SK-N-SH treated with all-trans-retinoic acid at 6 μM for 48 hours (cell line): ENCODE measurements at regions not wholly inside any gene's neighbourhood (a gene's known extent, or its start where the extent isn't known, plus 50 kb on each side); places are given as distances from the start of the nearest gene placed in this dataset.

ENCODE experiments used
- ATAC-seq: fragments of 200-7000 bp; cut with Tn5 transposase; 3 replicates; pipeline ENCODE4 v1.9.1; 2020; ENCODE audit warnings: mild to moderate bottlenecking, moderate library complexity
- ESRRG ChIP-seq: fragments of 250-450 bp; sonication (Bioruptor Pico); IDR thresholded peaks from 2 replicates; pipeline ENCODE4 v1.6.1; 2021; ENCODE audit warnings: mild to moderate bottlenecking
- GLIS3 ChIP-seq: fragments of 250-450 bp; sonication (Bioruptor Pico); IDR thresholded peaks from 2 replicates; pipeline ENCODE4 v1.5.0; 2020; ENCODE audit warnings: mild to moderate bottlenecking, moderate library complexity
- ISL1 ChIP-seq: fragments of 250-450 bp; sonication (Bioruptor Pico); IDR thresholded peaks from 2 replicates; pipeline ENCODE4 v2.1.2; 2022; ENCODE audit warnings: mild to moderate bottlenecking, moderate library complexity
- OSR1 ChIP-seq: fragments of 250-450 bp; sonication (Bioruptor Pico); IDR thresholded peaks from 2 replicates; pipeline ENCODE4 v1.8.0; 2022; ENCODE audit warnings: moderate library complexity, mild to moderate bottlenecking, inconsistent platforms
- PPARA ChIP-seq: fragments of 250-450 bp; sonication (Bioruptor Pico); IDR thresholded peaks from 2 replicates; pipeline ENCODE4 v1.5.0; 2020; ENCODE audit warnings: mild to moderate bottlenecking, borderline replicate concordance
- RARB ChIP-seq: fragments of 250-450 bp; sonication (Bioruptor Pico); IDR thresholded peaks from 2 replicates; pipeline ENCODE4 v1.8.0; 2021; ENCODE audit warnings: mild to moderate bottlenecking, moderate library complexity
- SNAI2 ChIP-seq: fragments of 250-450 bp; sonication (Bioruptor Pico); IDR thresholded peaks from 2 replicates; pipeline ENCODE4 v1.5.0; 2020; ENCODE audit warnings: mild to moderate bottlenecking, moderate library complexity
- TCF4 ChIP-seq: fragments of 250-450 bp; sonication (Bioruptor Pico); IDR thresholded peaks from 2 replicates; pipeline ENCODE4 v1.8.0; 2021; ENCODE audit warnings: mild to moderate bottlenecking, moderate library complexity, borderline replicate concordance
- TOX ChIP-seq: fragments of 250-450 bp; sonication (Bioruptor Pico); IDR thresholded peaks from 2 replicates; pipeline ENCODE4 v1.8.0; 2021; ENCODE audit warnings: mild to moderate bottlenecking, moderate library complexity, borderline replicate concordance
- TSHZ2 ChIP-seq: fragments of 250-450 bp; sonication (Bioruptor Pico); IDR thresholded peaks from 2 replicates; pipeline ENCODE4 v1.5.0; 2020; ENCODE audit warnings: mild to moderate bottlenecking, moderate library complexity
- ZC3H10 ChIP-seq: fragments of 250-450 bp; sonication (Bioruptor Pico); IDR thresholded peaks from 2 replicates; pipeline ENCODE4 v1.5.1; 2021; ENCODE audit warnings: mild to moderate bottlenecking, moderate library complexity
- ZFP3 ChIP-seq: fragments of 250-450 bp; sonication (Bioruptor Pico); IDR thresholded peaks from 2 replicates; pipeline ENCODE4 v1.5.0; 2020; ENCODE audit warnings: mild to moderate bottlenecking, moderate library complexity
- ZFP30 ChIP-seq: fragments of 450-650 bp; formaldehyde crosslinking; IDR thresholded peaks from 2 replicates; pipeline ENCODE4 v1.5.0; 2022; ENCODE audit warnings: mild to moderate bottlenecking, moderate library complexity
- ZNF565 ChIP-seq: fragments of 450-650 bp; formaldehyde crosslinking; conservative IDR thresholded peaks from 2 replicates; pipeline ENCODE4 v1.5.0; 2020; ENCODE audit warnings: low read depth, mild to moderate bottlenecking, moderate library complexity
- ZNF70 ChIP-seq: fragments of 450-650 bp; formaldehyde crosslinking; IDR thresholded peaks from 2 replicates; pipeline ENCODE4 v1.5.0; 2020; ENCODE audit warnings: mild to moderate bottlenecking, moderate library complexity
- ZNF8 ChIP-seq: fragments of 450-650 bp; formaldehyde crosslinking; IDR thresholded peaks from 2 replicates; pipeline ENCODE4 v1.5.0; 2020; ENCODE audit warnings: mild to moderate bottlenecking, moderate library complexity
- TF ChIP-seq, protein P1 (sequence below): fragments of 250-450 bp; sonication (Bioruptor Pico); IDR thresholded peaks from 2 replicates; pipeline ENCODE4 v1.8.0; 2021; ENCODE audit warnings: low read depth, mild to moderate bottlenecking, moderate library complexity, borderline replicate concordance
- TF ChIP-seq, protein P2 (sequence below): fragments of 250-450 bp; sonication (Bioruptor Pico); IDR thresholded peaks from 2 replicates; pipeline ENCODE4 v1.5.1; 2020; ENCODE audit warnings: low read depth, mild to moderate bottlenecking, moderate library complexity
- TF ChIP-seq, protein P3 (sequence below): fragments of 250-450 bp; sonication (Bioruptor Pico); IDR thresholded peaks from 2 replicates; pipeline ENCODE4 v1.8.0; 2020; ENCODE audit warnings: mild to moderate bottlenecking, moderate library complexity, borderline replicate concordance
- TF ChIP-seq, protein P4 (sequence below): fragments of 250-450 bp; sonication (Bioruptor Pico); IDR thresholded peaks from 2 replicates; pipeline ENCODE4 v1.5.1; 2021; ENCODE audit warnings: mild to moderate bottlenecking, moderate library complexity

DNA sequence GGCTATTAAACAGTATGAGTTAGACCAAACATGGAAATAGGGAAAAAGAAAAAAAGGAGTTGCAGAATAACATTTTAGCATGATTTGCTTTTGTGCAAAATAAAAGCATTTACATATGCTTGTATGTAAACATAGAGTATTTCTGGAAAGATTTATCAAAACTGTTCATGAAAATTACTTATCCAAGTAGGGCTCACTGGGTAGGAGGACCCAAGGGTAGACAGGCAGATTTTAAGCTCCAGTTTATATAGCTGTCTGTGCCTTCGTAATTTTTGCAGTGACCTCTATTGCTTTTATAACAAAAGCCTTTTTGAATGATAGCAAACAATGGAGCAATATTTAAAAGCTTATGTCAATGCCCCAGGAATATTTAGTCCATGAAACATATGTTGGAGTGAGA lies 228.8 kb upstream of the IRF2BP2 start:
- no peak for ATAC-seq
- TF ChIP-seq ZC3H10 (no peak), TSHZ2 (no peak), TCF4 (CRISPR knock-in tag) (no peak), PPARA (no peak), RARB (CRISPR knock-in tag) (no peak), OSR1 (no peak), SNAI2 (CRISPR knock-in tag) (no peak), ZNF565 (CRISPR knock-in tag) (no peak), ESRRG (CRISPR knock-in tag) (no peak), ZFP3 (CRISPR knock-in tag) (no peak), ZNF8 (CRISPR knock-in tag) (no peak), GLIS3 (no peak), TOX (no peak), ZNF70 (CRISPR knock-in tag) (no peak)
- TF ChIP-seq, protein P1, sequence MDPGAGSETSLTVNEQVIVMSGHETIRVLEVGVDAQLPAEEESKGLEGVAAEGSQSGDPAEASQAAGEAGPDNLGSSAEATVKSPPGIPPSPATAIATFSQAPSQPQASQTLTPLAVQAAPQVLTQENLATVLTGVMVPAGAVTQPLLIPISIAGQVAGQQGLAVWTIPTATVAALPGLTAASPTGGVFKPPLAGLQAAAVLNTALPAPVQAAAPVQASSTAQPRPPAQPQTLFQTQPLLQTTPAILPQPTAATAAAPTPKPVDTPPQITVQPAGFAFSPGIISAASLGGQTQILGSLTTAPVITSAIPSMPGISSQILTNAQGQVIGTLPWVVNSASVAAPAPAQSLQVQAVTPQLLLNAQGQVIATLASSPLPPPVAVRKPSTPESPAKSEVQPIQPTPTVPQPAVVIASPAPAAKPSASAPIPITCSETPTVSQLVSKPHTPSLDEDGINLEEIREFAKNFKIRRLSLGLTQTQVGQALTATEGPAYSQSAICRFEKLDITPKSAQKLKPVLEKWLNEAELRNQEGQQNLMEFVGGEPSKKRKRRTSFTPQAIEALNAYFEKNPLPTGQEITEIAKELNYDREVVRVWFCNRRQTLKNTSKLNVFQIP (CRISPR knock-in tag): no peak
- TF ChIP-seq, protein P2, sequence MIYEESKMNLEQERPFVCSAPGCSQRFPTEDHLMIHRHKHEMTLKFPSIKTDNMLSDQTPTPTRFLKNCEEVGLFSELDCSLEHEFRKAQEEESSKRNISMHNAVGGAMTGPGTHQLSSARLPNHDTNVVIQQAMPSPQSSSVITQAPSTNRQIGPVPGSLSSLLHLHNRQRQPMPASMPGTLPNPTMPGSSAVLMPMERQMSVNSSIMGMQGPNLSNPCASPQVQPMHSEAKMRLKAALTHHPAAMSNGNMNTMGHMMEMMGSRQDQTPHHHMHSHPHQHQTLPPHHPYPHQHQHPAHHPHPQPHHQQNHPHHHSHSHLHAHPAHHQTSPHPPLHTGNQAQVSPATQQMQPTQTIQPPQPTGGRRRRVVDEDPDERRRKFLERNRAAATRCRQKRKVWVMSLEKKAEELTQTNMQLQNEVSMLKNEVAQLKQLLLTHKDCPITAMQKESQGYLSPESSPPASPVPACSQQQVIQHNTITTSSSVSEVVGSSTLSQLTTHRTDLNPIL: no peak
- TF ChIP-seq, protein P3, sequence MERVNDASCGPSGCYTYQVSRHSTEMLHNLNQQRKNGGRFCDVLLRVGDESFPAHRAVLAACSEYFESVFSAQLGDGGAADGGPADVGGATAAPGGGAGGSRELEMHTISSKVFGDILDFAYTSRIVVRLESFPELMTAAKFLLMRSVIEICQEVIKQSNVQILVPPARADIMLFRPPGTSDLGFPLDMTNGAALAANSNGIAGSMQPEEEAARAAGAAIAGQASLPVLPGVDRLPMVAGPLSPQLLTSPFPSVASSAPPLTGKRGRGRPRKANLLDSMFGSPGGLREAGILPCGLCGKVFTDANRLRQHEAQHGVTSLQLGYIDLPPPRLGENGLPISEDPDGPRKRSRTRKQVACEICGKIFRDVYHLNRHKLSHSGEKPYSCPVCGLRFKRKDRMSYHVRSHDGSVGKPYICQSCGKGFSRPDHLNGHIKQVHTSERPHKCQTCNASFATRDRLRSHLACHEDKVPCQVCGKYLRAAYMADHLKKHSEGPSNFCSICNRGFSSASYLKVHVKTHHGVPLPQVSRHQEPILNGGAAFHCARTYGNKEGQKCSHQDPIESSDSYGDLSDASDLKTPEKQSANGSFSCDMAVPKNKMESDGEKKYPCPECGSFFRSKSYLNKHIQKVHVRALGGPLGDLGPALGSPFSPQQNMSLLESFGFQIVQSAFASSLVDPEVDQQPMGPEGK: no peak

GRCh38 chr1:234838182-234838581 lies 228.2 kb upstream of the IRF2BP2 start:
- no peak for ATAC-seq
- TF ChIP-seq, protein P4, sequence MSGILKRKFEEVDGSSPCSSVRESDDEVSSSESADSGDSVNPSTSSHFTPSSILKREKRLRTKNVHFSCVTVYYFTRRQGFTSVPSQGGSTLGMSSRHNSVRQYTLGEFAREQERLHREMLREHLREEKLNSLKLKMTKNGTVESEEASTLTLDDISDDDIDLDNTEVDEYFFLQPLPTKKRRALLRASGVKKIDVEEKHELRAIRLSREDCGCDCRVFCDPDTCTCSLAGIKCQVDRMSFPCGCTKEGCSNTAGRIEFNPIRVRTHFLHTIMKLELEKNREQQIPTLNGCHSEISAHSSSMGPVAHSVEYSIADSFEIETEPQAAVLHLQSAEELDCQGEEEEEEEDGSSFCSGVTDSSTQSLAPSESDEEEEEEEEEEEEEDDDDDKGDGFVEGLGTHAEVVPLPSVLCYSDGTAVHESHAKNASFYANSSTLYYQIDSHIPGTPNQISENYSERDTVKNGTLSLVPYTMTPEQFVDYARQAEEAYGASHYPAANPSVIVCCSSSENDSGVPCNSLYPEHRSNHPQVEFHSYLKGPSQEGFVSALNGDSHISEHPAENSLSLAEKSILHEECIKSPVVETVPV (CRISPR knock-in tag): no peak
- no peak for TF ChIP-seq ZFP30 (CRISPR knock-in tag)

GRCh38 chr1:234837713-234838112 lies 227.7 kb upstream of the IRF2BP2 start:
- ATAC-seq: no peak
- no peak for TF ChIP-seq ZC3H10
- TF ChIP-seq, protein P3: no peak
- TF ChIP-seq, protein P1 (CRISPR knock-in tag): no peak
- no peak for TF ChIP-seq TCF4 (CRISPR knock-in tag)
- TF ChIP-seq, protein P4 (CRISPR knock-in tag): no peak
- TF ChIP-seq TOX: no peak
- no peak for TF ChIP-seq ESRRG (CRISPR knock-in tag)
- TF ChIP-seq ZFP30 (CRISPR knock-in tag): no peak
- no peak for TF ChIP-seq ZNF70 (CRISPR knock-in tag)
- no peak for TF ChIP-seq SNAI2 (CRISPR knock-in tag)
- TF ChIP-seq ISL1: no peak
- TF ChIP-seq ZNF565 (CRISPR knock-in tag): no peak
- TF ChIP-seq OSR1: no peak
